HG02884 (cell line): ENCODE measurements at regions not wholly inside any gene's neighbourhood (a gene's known extent, or its start where the extent isn't known, plus 50 kb on each side); places are given as distances from the start of the nearest gene placed in this dataset.
A peak's percentile ranks its signal among the peaks of the same experiment; 100 is the strongest.
"Not testable (repeated sequence)": the region's sequence is repeated elsewhere in the genome, so short reads cannot be mapped to it uniquely, and the experiment has no call there.

Source experiments
- ATAC-seq: cut with Tn5 transposase; IDR thresholded peaks from one replicate; pipeline ENCODE4 v1.9.1; 2021; ENCODE audit warnings: mild to moderate bottlenecking, moderate library complexity; ENCODE audit not compliant: unreplicated experiment

- no peak for ATAC-seq
These were observed 554.9 kb downstream of the PPP4R3C start for GRCh38 chrX:26908218-26908617.

- ATAC-seq, result no peak
These were observed 573.6 kb downstream of the PPP4R3C start for GRCh38 chrX:26889574-26889973.

GRCh38 chrX:26873736-26874135 lies 589.4 kb downstream of the PPP4R3C start:
- ATAC-seq, result no peak

GRCh38 chrX:26871967-26872366 lies 591.2 kb downstream of the PPP4R3C start:
- no peak for ATAC-seq

- no peak for ATAC-seq
These were observed 611.2 kb downstream of the PPP4R3C start for GRCh38 chrX:26851981-26852380.

GRCh38 chrX:26848511-26848910 lies 614.6 kb downstream of the PPP4R3C start:
- ATAC-seq, result no peak

GRCh38 chrX:26845056-26845455 lies 618.1 kb downstream of the PPP4R3C start:
- ATAC-seq, result no peak

- no peak for ATAC-seq
These were observed 606.5 kb downstream of the MAGEB5 start for GRCh38 chrX:26822448-26822847.

GRCh38 chrX:26789751-26790150 lies 573.8 kb downstream of the MAGEB5 start:
- no peak for ATAC-seq

GRCh38 chrX:26788402-26788998 lies 572.5 kb downstream of the MAGEB5 start:
- no peak for ATAC-seq

GRCh38 chrX:26783512-26784225 lies 567.7 kb downstream of the MAGEB5 start:
- ATAC-seq, result peak; percentile 82

GRCh38 chrX:26778320-26778888 lies 562.4 kb downstream of the MAGEB5 start:
- ATAC-seq, result no peak

- no peak for ATAC-seq
These were observed 546.3 kb downstream of the MAGEB5 start for GRCh38 chrX:26762253-26762652.

GRCh38 chrX:26755760-26756159 lies 539.8 kb downstream of the MAGEB5 start:
- not testable (repeated sequence) for ATAC-seq

GRCh38 chrX:26747877-26748276 lies 531.9 kb downstream of the MAGEB5 start:
- ATAC-seq, result no peak

GRCh38 chrX:26722666-26723428 lies 506.9 kb downstream of the MAGEB5 start:
- no peak for ATAC-seq

GRCh38 chrX:26672571-26672970 lies 456.6 kb downstream of the MAGEB5 start:
- ATAC-seq, result no peak

GRCh38 chrX:26670521-26670920 lies 454.6 kb downstream of the MAGEB5 start:
- no peak for ATAC-seq

- no peak for ATAC-seq
These were observed 448.9 kb downstream of the MAGEB5 start for GRCh38 chrX:26664919-26665318.

- ATAC-seq, result no peak
These were observed 437.1 kb downstream of the MAGEB5 start for GRCh38 chrX:26653050-26653449.

GRCh38 chrX:26651755-26652154 lies 435.8 kb downstream of the MAGEB5 start:
- ATAC-seq, result no peak

GRCh38 chrX:26649534-26649933 lies 433.6 kb downstream of the MAGEB5 start:
- no peak for ATAC-seq
